ENCODE measurements at regions not wholly inside any gene's neighbourhood (a gene's known extent, or its start where the extent isn't known, plus 50 kb on each side); places are given as distances from the start of the nearest gene placed in this dataset.

DNA sequence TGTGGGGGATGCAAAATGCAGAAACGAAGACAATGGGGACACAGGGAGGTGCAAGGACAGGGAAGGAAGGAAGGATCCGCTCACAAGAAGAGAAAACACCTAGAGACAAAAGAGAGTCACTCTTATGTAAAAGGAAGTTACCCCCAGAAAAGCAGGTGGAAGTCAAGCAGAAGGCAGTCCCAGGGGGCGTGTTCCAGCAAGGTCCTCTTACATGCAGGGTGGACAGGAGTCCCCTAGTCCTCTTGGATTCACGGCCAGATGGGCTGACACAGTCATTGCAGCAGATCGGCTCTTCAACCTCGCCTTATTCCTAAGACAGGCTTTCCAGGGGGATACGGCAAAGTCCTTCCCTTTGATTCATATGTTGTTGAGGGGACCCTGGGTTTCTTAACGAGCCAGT is 83.9 kb upstream of the SPATA13 start:
- Mint-ChIP-seq H3K4me1 (peaks cover 5% of the 10 kb centered on the region), H3K36me3 (no peaks in the 10 kb centered on the region), H3K4me3 (no peak overlapping the region), H3K27ac (no peak overlapping the region), H3K9me3 (no peaks in the 10 kb centered on the region), H3K27me3 (peaks cover 16% of the 10 kb centered on the region)
- DNase-seq: no peak
- CTCF ChIA-PET: no interaction called here

DNA sequence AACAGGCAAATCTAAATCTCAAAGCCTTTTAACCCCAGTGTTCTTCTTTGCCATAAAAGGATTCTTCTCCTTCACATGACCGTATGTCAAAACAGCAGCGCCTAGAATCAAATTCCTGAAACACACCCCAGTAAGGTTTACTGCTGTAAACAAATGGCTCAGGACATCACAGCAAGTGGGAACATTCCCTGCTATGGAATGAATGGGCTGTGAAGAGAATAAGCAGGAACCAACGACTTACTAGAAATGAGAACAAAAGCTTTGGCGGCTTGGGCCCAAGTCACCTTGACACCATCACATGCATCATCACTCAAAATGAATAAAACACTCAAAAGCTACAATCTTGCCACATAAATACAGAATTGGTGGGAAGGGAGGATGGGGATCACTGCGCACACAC is 80.4 kb upstream of the SPATA13 start:
- Mint-ChIP-seq H3K27ac (no peak overlapping the region), H3K4me1 (peaks cover 5% of the 10 kb centered on the region), H3K36me3 (no peaks in the 10 kb centered on the region)

DNA sequence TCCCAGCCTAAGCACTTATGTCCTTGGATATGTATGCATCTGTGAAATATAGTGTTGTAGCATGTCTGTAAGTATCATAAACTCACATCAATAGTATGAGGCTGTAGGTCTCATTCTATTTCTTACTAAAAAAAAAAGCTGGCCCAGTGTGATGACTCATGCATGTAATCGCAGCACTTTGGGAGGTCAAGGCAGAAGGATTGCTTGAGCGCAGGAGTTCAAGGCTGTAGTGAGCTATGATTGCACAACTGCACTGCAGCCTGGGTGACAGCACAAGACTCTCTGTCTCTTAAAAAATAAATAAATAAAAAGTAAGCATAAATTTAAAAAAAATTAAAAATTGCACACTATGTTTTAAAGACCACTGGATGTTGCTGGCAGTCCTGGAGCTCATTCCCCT is 79.1 kb upstream of the SPATA13 start:
- H3K27ac Mint-ChIP-seq: no peak overlapping the region
- no peak for DNase-seq
- peaks cover 22% of the 10 kb centered on the region for H3K27me3 Mint-ChIP-seq
- H3K36me3 Mint-ChIP-seq: no peaks in the 10 kb centered on the region
- no peak overlapping the region for H3K4me3 Mint-ChIP-seq
- H3K4me1 Mint-ChIP-seq: peaks cover 3% of the 10 kb centered on the region
- H3K9me3 Mint-ChIP-seq: no peaks in the 10 kb centered on the region
- CTCF ChIA-PET: interaction anchor here (1.5 kb wide), 1 partner anchor 11 kb away, joined by 3 read pairs; no protein-coding TSS in a partner anchor

More for the DNA sequence above, 80.4 kb upstream of the SPATA13 start:
- H3K27me3 Mint-ChIP-seq: peaks cover 15% of the 10 kb centered on the region
- CTCF ChIA-PET: no interaction called here
- no peak overlapping the region for H3K4me3 Mint-ChIP-seq
- H3K9me3 Mint-ChIP-seq: no peaks in the 10 kb centered on the region
- no peak for DNase-seq

- Mint-ChIP-seq H3K27ac (no peak overlapping the region), H3K27me3 (peaks cover 24% of the 10 kb centered on the region), H3K4me3 (no peak overlapping the region), H3K9me3 (no peaks in the 10 kb centered on the region), H3K4me1 (no peaks in the 10 kb centered on the region), H3K36me3 (no peaks in the 10 kb centered on the region)
- DNase-seq: no peak
- CTCF ChIA-PET: interaction anchor here (1.5 kb wide), 1 partner anchor 10 kb away, joined by 3 read pairs; no protein-coding TSS in a partner anchor
Measured at GRCh38 chr13:24083141-24083540, 77.4 kb upstream of the SPATA13 start.

DNA sequence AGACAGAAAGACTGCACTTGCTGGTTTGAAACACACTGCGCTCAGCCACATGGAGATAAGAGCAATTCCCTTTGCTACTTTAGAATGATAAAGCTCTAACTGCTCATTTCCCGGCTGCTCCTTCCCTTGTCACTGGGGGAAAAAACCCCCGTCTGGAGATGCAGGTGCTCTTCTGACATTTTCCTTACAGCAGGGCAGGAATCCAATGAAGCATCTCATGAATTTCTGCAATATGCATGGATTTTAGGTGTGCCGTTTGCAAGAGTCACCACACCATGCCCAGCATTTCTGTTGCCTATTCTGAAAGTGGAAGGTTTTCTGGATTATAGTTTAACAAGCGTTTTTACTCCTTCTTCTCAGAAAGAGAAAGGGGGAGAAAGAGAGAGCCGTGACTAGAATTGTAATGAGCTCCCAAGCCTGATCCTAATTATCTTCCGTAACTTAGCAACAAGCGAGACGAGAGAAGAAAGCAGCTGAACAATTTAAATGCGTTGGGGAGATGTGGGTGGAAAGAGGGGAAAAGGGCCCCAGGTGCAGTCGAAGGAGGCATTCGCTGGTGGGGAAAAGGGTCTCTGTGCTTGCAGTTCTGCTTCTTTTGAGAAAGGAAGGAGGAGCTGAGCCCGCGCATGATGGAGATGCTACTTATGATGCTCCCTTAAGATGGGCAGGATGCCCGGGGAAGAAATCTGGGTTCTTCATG is 76.6 kb upstream of the SPATA13 start:
- CTCF ChIA-PET: no interaction called here
- Mint-ChIP-seq H3K27me3 (peaks cover 24% of the 10 kb centered on the region), H3K4me1 (no peaks in the 10 kb centered on the region), H3K9me3 (no peaks in the 10 kb centered on the region), H3K36me3 (no peaks in the 10 kb centered on the region), H3K4me3 (no peak overlapping the region), H3K27ac (no peak overlapping the region)
- no peak for DNase-seq

GRCh38 chr13:24085662-24086061 is 74.9 kb upstream of the SPATA13 start:
- DNase-seq: no peak
- Mint-ChIP-seq H3K4me3 (no peak overlapping the region), H3K36me3 (no peaks in the 10 kb centered on the region), H3K4me1 (no peaks in the 10 kb centered on the region), H3K27me3 (peaks cover 29% of the 10 kb centered on the region), H3K9me3 (no peaks in the 10 kb centered on the region), H3K27ac (no peak overlapping the region)
- CTCF ChIA-PET: no interaction called here

DNA sequence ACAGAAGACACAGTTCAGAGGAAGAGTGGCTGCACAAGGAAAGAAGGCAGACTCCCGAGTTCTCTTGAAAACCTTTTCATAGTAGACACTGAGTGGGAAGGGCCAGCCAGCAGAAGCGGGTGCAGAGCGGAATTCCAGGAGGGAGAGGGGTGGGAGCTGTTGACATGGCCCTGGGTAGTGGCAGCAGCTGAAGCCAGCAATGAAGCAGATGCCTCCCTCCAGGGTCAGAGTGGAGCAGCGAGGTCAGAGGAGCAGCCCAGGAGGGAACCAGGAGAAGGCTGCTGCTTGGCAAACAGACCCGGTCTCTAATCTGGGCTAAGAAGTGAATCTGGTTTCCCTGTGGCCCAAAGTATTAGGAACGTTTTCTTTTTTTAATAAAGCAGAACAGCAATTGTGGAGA is 73.9 kb upstream of the SPATA13 start:
- DNase-seq: no peak
- CTCF ChIA-PET: no interaction called here
- Mint-ChIP-seq H3K9me3 (no peaks in the 10 kb centered on the region), H3K27me3 (peaks cover 29% of the 10 kb centered on the region), H3K4me3 (no peak overlapping the region), H3K36me3 (no peaks in the 10 kb centered on the region), H3K4me1 (no peaks in the 10 kb centered on the region), H3K27ac (no peak overlapping the region)

DNA sequence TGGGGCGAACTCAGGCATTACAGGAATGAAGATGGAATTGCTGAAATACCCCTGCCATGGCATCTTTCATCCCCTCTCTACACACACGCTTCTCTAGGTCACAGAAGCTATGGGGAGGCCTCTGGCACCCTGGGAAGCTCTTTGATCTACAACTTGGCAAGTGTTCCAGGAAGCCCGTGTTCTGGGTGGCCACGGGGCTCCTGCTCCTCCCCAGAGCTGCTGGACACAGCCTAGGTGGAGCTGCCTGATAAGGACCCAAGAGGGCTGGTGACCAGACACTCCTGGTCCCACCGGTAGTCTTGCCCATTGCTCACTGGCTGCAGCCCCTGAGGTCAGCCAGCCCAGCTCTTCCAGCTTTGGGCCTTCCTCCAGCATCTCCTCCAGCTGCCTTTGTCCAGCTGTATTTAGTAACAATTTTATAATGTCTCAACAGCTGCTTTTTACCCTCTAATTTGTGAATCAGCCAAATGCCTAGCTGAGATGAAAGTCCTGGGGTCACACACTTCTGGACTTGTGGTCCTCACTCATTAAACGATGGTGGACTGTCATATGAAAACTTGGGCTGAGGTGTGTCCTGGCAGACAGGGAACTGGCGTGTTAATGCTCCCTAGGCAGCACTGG is 72.8 kb upstream of the SPATA13 start:
- DNase-seq: no peak
- Mint-ChIP-seq H3K27me3 (peaks cover 29% of the 10 kb centered on the region), H3K9me3 (no peaks in the 10 kb centered on the region), H3K4me3 (no peak overlapping the region), H3K4me1 (no peaks in the 10 kb centered on the region), H3K36me3 (no peaks in the 10 kb centered on the region), H3K27ac (no peak overlapping the region)
- CTCF ChIA-PET: no interaction called here

DNA sequence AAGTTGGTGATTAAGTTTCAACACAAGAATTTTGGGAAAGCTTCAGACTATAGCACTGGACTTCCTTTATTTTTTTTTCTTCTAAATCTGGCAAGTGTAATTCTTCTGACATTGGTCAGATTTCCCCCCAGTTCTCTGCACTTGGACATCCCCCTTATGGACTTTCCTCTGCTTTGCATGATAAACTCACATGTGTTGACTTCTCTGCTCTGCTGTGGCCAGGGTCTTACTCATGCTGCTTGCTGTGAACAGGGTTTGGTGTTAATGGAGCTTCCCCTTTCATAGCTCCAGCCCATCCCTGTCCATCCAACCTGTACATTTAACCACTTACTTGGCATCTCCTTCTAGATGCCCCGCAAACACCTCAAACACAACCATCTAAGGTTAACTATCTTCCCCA is 70.5 kb upstream of the SPATA13 start:
- CTCF ChIA-PET: no interaction called here
- Mint-ChIP-seq H3K36me3 (no peaks in the 10 kb centered on the region), H3K27me3 (peaks cover 25% of the 10 kb centered on the region), H3K9me3 (no peaks in the 10 kb centered on the region), H3K4me3 (no peak overlapping the region), H3K4me1 (no peaks in the 10 kb centered on the region), H3K27ac (no peak overlapping the region)
- DNase-seq: no peak

DNA sequence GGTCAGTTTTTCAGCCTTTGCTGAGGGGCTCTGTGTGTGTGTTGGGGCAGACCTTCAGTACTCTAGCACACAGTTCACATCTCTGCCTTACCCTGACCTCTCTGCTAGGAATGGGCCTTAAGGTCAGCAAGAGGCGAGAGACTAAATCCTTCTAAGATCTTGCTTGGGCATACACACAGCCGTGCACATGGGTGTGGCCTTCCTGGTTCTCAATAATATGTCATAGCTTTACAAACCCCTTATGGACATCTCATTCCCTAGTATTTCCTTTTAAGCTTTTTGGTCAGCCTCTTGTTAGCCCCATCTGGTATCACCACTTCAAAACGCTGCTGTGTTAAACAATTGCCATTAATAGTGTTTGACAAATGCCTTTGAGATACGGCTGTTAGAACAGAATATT is 69.4 kb upstream of the SPATA13 start:
- CTCF ChIA-PET: no interaction called here

GRCh38 chr13:24092108-24092507 is 68.4 kb upstream of the SPATA13 start:
- CTCF ChIA-PET: interaction anchor here (1.2 kb wide), 1 partner anchor 10 kb away, joined by 3 read pairs; no protein-coding TSS in a partner anchor
- H3K36me3 Mint-ChIP-seq: peaks cover 2% of the 10 kb centered on the region

More for the DNA sequence above, 69.4 kb upstream of the SPATA13 start:
- peaks cover 18% of the 10 kb centered on the region for H3K27me3 Mint-ChIP-seq
- peaks cover 2% of the 10 kb centered on the region for H3K36me3 Mint-ChIP-seq
- H3K9me3 Mint-ChIP-seq: no peaks in the 10 kb centered on the region
- no peak overlapping the region for H3K27ac Mint-ChIP-seq
- no peaks in the 10 kb centered on the region for H3K4me1 Mint-ChIP-seq
- H3K4me3 Mint-ChIP-seq: no peak overlapping the region
- DNase-seq: no peak

GRCh38 chr13:24093047-24093446 is 67.5 kb upstream of the SPATA13 start:
- H3K9me3 Mint-ChIP-seq: no peaks in the 10 kb centered on the region
- H3K4me3 Mint-ChIP-seq: no peak overlapping the region
- no peak for DNase-seq
- peaks cover 5% of the 10 kb centered on the region for H3K27me3 Mint-ChIP-seq
- peaks cover 17% of the 10 kb centered on the region for H3K4me1 Mint-ChIP-seq
- no peak overlapping the region for H3K27ac Mint-ChIP-seq
- CTCF ChIA-PET: interaction anchor here (1.2 kb wide), 1 partner anchor 11 kb away, joined by 3 read pairs; no protein-coding TSS in a partner anchor
- peaks cover 2% of the 10 kb centered on the region for H3K36me3 Mint-ChIP-seq

More at GRCh38 chr13:24092108-24092507, 68.4 kb upstream of the SPATA13 start:
- H3K4me1 Mint-ChIP-seq: peaks cover 7% of the 10 kb centered on the region
- H3K27ac Mint-ChIP-seq: no peak overlapping the region
- peaks cover 9% of the 10 kb centered on the region for H3K27me3 Mint-ChIP-seq
- no peaks in the 10 kb centered on the region for H3K9me3 Mint-ChIP-seq
- no peak overlapping the region for H3K4me3 Mint-ChIP-seq
- no peak for DNase-seq

DNA sequence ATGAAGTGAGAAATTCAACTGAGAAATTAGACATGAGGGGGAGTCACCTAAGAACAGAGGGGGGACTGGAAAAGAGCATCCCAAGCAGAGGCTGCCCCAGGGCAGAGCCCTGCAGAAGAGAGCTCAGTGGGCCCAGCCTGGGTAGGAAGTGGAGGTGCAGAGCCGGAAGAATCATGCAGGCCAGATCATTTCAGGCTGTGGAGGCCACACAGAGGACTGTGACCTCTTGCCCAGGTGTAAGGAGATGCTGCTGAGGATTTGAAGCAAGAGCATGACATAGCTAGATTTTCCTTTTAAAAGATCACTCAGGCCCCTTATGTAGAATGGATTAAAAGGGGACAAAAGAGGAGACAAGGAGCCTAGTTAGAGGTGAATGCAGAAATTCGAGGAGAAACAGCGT is 63.9 kb upstream of the SPATA13 start:
- no peak for DNase-seq
- Mint-ChIP-seq H3K27me3 (peaks cover 9% of the 10 kb centered on the region), H3K36me3 (peaks cover 2% of the 10 kb centered on the region), H3K4me3 (no peak overlapping the region), H3K27ac (no peak overlapping the region), H3K9me3 (no peaks in the 10 kb centered on the region), H3K4me1 (peaks cover 17% of the 10 kb centered on the region)
- CTCF ChIA-PET: interaction anchor here (1.3 to 2.0 kb wide), 3 partner anchors 43 to 132 kb away, joined by 5 to 9 read pairs (median 6); no protein-coding TSS in a partner anchor

DNA sequence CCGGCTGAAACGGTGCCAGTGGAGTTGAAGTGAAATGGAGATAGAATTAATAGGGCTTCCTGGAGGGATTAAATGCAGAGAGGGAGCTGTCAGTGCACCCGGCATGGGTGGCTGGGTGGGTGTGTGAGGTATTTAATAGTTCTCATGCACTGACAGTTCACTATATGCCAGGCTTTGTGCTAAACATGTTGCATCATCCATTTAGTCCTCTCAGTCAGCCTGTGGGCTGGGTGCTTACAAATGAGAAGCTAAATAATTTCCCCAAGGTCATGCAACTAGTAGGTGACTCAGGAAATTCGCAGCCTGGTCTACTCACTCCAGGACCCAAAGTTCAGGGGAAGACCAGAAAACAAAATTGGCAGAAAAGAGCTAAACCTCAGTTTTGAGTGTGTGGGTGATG is 63.5 kb upstream of the SPATA13 start:
- no peak overlapping the region for H3K4me3 Mint-ChIP-seq
- peaks cover 2% of the 10 kb centered on the region for H3K36me3 Mint-ChIP-seq
- CTCF ChIA-PET: interaction anchor here (0.8 to 2.0 kb wide), 4 partner anchors 43 to 174 kb away, joined by 3 to 9 read pairs (median 6); no protein-coding TSS in a partner anchor
- H3K27ac Mint-ChIP-seq: no peak overlapping the region
- no peaks in the 10 kb centered on the region for H3K9me3 Mint-ChIP-seq
- no peak for DNase-seq
- peaks cover 10% of the 10 kb centered on the region for H3K27me3 Mint-ChIP-seq
- H3K4me1 Mint-ChIP-seq: peaks cover 17% of the 10 kb centered on the region

DNA sequence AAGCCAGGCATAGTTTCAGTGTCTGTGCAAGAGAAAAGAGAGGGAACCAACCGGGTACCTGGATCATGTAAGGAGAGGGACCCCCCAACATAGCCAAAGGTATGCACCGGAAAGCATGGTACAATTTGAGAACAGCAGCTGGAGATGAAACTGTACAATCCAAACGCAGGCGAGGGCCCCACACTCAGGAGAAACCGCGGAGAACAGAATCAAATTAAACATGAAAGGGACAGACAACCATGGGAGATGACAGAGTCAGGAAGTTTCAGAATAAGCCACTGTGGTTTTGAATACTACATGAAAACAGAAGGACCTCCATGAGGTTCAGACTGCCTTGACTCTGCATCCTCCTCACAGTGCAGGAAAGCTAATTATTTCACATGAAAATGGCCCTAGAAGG is 62.9 kb upstream of the SPATA13 start:
- DNase-seq: peak; percentile 52
- H3K4me1 Mint-ChIP-seq: peaks cover 17% of the 10 kb centered on the region
- H3K36me3 Mint-ChIP-seq: peaks cover 2% of the 10 kb centered on the region
- no peaks in the 10 kb centered on the region for H3K9me3 Mint-ChIP-seq
- peak overlapping the region; percentile 10 for H3K27ac Mint-ChIP-seq
- peaks cover 14% of the 10 kb centered on the region for H3K27me3 Mint-ChIP-seq
- no peak overlapping the region for H3K4me3 Mint-ChIP-seq
- CTCF ChIA-PET: interaction anchor here (0.8 to 2.0 kb wide), 3 partner anchors 44 to 175 kb away, joined by 3 to 9 read pairs (median 5); no protein-coding TSS in a partner anchor

Data from activated naive CD4-positive, alpha-beta T cell treated with anti-CD3 and anti-CD28 coated beads, Interleukin-2, amount 10 ng/mL, durations not matched to agents 7 days and 5 days (primary cell).